ENCODE measurements at regions not wholly inside any gene's neighbourhood (a gene's known extent, or its start where the extent isn't known, plus 50 kb on each side); places are given as distances from the start of the nearest gene placed in this dataset.
"Not testable (repeated sequence)": the region's sequence is repeated elsewhere in the genome, so short reads cannot be mapped to it uniquely, and the experiment has no call there.

GRCh38 chr13:31522396-31522795 is 216.9 kb upstream of the RXFP2 start:
- no peak for DNase-seq

GRCh38 chr13:31528176-31528575 is 211.2 kb upstream of the RXFP2 start:
- DNase-seq: no peak

- DNase-seq: no peak
Observed at GRCh38 chr13:31528758-31529157, 210.6 kb upstream of the RXFP2 start.

GRCh38 chr13:31530922-31531321 is 208.4 kb upstream of the RXFP2 start:
- DNase-seq: no peak

GRCh38 chr13:31537052-31537451 is 202.3 kb upstream of the RXFP2 start:
- no peak for DNase-seq

GRCh38 chr13:31538067-31539042 is 201.0 kb upstream of the RXFP2 start:
- peak in 1 of 2 experiments; percentile 1 for DNase-seq

- no peak for DNase-seq
Observed at GRCh38 chr13:31540281-31540680, 199.0 kb upstream of the RXFP2 start.

GRCh38 chr13:31543190-31543589 is 196.1 kb upstream of the RXFP2 start:
- no peak for DNase-seq

- no peak for DNase-seq
Observed at GRCh38 chr13:31545616-31546015, 193.7 kb upstream of the RXFP2 start.

GRCh38 chr13:31556376-31556775 is 182.9 kb upstream of the RXFP2 start:
- no peak for DNase-seq

- not testable (repeated sequence) for DNase-seq
Observed at GRCh38 chr13:31584221-31584620, 155.1 kb upstream of the RXFP2 start.

GRCh38 chr13:31587698-31588266 is 151.5 kb upstream of the RXFP2 start:
- no peak for DNase-seq

GRCh38 chr13:31588316-31588715 is 151.0 kb upstream of the RXFP2 start:
- peak in 1 of 2 experiments; percentile 1 for DNase-seq

- DNase-seq: no peak
Observed at GRCh38 chr13:31588893-31589292, 150.4 kb upstream of the RXFP2 start.

- DNase-seq: no peak
Observed at GRCh38 chr13:31591642-31592233, 147.6 kb upstream of the RXFP2 start.

- DNase-seq: no peak
Observed at GRCh38 chr13:31594056-31594455, 145.3 kb upstream of the RXFP2 start.

- DNase-seq: no peak
Observed at GRCh38 chr13:31595563-31595962, 143.8 kb upstream of the RXFP2 start.

GRCh38 chr13:31598990-31599389 is 140.3 kb upstream of the RXFP2 start:
- no peak for DNase-seq

GRCh38 chr13:31605076-31605860 is 134.1 kb upstream of the RXFP2 start:
- no peak for DNase-seq

GRCh38 chr13:31607531-31607930 is 131.8 kb upstream of the RXFP2 start:
- DNase-seq: not testable (repeated sequence)

- DNase-seq: not testable (repeated sequence)
Observed at GRCh38 chr13:31608780-31609179, 130.5 kb upstream of the RXFP2 start.

- no peak for DNase-seq
Observed at GRCh38 chr13:31610270-31610998, 128.9 kb upstream of the RXFP2 start.
